HG03196 (cell line): ENCODE measurements at regions not wholly inside any gene's neighbourhood (a gene's known extent, or its start where the extent isn't known, plus 50 kb on each side); places are given as distances from the start of the nearest gene placed in this dataset.
"Not testable (repeated sequence)": the region's sequence is repeated elsewhere in the genome, so short reads cannot be mapped to it uniquely, and the experiment has no call there.

ENCODE experiments used
- ATAC-seq: cut with Tn5 transposase; IDR thresholded peaks from one replicate; pipeline ENCODE4 v1.9.1; 2021; ENCODE audit not compliant: unreplicated experiment

DNA sequence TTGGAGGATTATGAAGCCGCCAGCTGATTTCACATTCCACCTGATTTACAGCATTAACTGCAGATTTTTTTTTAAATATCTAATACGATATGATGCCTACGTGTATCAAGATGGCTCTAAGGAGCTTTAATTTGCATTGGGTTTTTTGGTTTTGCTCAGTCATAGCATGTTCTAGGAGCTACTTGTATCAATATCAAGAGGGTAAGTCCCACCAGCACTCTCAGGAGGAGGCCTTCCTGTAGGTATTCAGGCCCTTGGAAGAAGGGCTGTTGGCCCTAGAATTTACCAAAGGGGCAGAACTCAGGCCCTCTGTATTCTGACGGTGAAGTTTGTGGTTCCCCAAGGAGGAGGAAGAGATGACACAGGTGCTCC, 97.2 kb upstream of the IPO5 start:
- no peak for ATAC-seq

DNA sequence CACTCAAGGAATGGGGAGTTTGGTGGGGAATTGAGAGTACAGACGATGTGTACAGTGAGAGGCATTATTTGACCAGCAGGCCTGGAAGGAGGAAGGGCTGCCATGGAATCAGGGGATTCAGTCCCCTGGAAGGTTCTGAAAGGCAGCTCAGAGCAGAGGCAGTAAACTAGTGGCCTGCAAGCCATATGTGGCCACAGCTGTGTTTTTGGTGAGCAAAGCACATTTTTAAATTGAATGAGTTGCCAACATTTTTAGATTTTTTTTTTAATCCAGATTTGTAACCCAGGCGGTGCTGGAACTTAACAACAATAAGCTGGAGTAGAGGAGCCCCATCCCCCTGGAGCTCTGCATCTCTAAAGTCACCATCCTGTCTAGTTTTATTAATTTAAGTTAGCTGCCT, 95.3 kb upstream of the IPO5 start:
- no peak for ATAC-seq

DNA sequence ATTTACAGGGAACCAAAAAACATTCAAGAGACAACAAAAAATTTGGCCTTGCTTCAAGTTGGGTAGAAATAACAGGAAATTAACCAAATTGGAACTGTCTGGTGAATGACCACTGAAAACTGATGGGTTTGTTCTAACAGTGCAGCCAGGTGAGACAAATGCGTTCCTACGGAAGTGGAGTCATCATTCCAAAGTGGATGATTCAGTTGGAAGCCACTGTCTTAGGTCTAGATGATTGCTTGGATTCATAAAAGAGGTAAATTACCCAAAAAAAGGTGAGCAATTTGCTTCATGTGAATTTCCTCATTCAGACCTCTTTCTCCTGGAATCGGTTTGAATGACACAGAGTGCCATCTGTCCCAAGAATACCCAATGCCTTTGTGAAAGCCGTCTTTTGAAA, 87.1 kb upstream of the IPO5 start:
- ATAC-seq = no peak

DNA sequence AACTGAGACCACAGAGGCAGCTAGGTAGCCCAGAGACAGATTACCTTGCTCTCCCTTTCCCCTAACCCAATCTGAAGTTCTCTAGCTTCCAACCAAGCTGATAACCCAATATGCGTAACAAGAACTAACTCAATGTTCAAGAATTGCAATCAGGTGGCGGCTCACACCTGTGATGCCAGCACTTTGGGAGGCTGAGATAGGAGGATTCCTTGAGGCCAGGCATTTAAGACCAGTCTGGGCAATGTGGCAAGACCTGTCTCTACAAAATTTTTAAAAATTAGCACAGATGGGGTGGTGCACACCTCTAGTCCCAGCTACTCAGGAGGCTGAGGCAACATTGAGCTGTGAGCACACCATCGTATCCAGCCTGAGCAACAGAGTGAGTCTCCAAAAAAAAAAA, 86.7 kb upstream of the IPO5 start:
- ATAC-seq = no peak

DNA sequence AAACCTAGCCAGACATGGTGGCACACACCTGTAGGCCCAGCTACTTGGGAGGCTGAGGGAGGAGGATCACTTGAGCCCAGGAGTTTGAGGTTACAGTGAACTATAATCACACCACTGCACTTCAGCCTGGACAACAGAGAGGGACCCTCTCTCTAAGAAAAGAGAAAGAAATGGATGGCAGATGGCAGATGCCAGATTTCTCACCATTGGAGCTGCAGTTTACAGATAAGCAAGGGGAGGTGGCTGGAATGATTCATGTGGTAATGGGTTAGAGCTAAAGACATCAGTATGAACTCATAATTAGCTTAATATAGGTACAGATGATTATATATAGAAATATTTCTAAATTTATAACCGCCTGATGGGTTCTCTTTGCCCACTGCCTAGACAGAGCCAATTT, 80.1 kb upstream of the IPO5 start:
- no peak for ATAC-seq

DNA sequence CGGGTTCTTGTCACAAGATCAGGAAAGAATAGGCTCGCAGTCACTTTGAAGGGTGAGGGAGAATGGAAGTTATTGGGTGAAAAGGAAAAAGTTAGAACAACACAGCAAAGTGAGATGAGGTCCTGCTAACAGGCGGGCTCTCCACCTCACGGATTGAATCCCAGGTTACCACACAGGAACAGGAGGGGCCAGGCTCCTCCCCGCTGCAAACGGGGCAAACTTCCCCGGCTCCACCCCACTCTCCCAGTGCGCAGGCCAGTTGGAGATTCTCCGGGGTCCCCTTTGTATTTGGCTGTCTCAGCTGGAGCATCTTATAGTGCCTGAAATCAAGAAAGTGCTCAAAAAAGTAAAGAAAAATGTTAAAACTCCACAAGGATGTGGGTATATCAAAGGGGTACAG, 78.3 kb upstream of the IPO5 start:
- ATAC-seq = no peak

DNA sequence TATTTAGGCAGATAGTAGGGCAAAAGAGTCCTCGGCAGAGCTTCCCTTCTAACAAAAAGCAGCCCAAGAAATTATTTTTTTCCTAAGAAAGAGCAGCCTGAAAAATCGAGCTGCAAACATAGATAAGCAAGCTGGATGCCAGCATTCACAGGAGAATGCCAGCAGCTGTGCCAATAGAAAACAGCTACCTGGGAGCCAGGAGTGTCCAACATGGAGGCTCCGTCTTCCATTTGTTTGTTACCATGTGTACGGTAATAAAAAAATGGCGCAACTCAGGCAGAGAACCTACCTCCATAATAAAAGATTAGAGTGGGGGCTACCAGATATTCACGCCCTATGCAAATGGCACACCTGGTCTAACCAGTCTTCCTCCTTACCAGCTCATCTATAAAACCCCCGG, 77.6 kb upstream of the IPO5 start:
- no peak for ATAC-seq

DNA sequence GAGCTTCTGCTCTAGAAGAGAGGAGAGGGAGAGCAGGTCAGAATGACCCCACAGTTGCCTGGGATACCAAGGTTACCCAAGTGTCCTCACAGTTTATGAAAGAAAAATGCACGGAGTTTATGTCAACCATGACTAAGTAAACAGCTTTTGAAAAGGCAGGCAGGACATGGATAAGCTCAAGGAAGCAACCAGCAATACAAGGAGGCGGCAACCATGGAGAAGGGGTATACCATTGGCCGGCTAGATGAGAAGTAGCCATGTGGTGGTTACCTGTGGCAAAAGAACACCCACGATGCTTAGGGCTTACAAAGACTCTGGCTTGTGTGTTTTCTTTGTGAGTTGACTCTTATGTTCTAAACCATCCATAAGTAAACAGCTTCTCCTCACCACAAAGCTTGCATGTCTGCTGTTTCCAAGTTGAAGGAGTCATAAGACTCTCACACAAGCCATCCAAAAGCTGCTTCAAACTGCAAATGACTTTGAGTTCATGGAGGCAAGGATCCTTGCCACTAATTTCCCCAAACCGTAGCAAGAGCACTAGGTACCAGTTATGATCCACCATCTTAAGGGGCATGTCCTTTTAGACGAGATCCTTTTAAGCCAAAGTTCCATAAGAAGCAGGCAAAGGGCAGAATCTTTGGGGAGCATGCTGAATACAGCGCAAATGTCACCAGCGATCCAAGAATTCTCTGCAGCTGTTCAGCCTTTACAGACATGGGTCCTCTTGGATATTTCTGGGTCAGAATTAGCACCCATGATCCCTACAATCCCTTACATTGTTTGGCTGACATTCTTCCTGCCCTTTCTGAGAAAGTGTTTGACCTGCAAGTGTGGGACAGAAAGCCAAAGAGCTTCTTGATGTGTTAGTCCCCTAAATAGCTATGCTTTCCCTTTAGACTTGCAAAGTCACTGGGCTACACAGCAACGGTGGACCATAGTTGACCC, 74.8 kb upstream of the IPO5 start:
- no peak for ATAC-seq

DNA sequence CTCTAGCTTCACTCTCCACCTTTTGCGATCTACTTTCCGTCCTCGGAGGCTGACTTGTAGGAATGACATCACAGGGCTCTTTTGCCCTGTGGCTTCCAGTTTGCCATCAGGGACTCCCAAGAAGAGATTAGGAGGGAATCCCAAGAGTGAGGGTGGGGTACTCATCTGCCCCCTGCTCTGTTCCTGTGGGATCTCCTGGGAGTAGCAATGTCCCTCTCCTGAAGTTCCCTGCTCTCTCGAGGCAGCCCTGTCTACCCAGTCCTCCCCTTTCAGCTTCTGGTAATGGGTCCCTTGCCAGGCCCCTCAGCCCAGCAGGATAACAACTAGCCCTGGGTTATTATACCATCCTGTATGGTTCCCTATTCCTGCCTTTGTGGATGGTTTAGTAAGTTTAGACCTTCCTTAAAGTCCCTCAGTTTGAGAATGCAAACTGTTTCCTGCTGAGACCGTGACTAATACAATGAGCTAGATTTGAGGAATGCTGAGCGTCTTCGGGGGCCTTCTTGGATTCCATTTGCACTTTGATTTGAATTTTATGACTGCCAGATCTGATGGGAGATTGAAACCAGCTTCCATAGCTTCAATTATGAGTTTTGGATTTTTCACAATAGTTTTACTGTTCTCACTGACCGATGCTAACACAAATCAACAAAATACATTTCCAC, 73.7 kb upstream of the IPO5 start:
- ATAC-seq = no peak

DNA sequence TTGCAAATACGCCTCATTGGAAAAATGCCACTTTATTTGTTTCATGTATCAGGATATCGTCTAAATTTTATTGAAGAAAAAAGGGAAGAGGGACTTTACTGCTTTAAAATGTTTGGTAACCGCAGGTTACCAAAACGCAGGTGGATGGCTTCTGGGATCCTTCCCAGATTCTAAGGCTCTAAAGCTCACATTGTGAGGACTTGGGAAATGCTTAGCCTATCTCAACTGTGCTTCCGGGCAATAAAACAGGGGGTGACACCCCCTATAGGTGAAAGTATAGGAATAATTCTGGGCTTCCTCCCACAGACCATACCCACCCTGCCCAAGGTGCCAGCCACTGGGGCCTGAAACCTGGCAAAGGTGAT, 73.2 kb upstream of the IPO5 start:
- no peak for ATAC-seq

DNA sequence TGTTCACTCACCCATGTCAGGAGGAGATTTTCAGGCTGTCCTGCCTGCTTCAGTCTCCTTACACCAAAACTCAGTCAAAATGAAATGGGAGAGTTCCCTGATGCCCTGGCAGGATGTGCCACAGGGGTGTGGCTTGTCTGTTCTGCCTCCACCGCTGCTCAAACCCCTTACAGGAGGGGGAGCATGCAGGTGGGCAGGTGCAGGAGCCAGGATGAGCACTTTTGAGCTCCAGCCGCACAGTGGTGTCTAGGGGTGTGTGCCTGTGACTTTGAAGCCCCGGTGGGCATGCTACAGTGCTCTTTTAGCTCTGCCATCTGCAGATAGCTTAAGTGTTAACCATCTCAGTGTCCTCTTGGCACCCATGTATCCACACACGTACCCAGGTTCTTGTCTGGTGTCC, 71.9 kb upstream of the IPO5 start:
- no peak for ATAC-seq

DNA sequence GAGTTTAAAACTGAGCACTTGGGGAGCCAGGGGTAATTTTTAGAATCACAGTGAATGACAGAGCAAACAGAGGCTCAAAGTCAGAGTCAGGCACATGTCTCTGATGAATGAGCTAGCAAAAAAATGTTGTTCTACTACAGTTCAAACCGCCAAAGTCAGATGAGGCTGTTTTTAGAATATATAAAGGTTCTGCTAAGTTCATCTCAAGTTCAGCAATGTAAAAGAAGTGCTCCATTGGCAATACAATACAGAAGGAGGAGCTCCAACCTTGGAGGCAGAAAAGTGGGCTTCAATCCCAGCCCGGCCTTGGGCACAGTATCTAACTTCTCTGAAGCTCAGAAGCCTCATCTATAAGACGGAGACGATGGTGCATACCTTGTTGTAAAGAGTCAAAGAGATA, 70.1 kb upstream of the IPO5 start:
- ATAC-seq = no peak

DNA sequence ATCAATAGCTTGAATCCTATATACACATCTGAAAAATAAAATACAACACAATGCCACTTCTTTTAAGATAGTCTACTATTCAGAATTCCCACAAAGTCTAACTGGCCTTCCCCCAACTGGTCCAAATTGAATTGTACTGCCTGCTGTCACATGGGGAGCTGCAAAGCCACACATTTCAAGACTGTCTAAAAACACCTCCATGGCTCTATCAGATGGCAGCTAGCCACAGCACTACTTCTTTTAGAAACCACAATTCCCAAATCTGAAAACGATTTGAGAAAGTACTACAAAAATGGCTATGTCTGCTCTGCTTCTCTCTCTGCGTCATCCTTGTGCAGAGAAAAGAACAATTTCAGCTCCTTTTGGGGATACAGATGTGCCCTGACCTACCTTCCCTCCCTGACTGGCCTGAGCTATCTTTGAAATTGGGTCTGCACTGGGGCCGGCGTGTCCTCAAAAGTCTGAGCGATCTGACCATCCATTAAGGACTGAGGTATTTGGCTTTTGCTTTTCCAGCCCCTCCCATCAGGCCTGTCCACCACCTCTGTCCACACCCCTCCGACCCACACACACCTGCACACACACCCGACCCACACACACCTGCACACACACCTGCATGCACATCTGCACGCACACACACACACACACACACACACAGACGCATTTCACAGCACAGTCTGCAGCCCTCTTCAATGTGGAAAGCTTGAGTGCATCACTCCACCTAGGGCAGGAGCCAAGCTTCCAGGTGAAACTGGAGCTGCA, 68.6 kb upstream of the IPO5 start:
- no peak for ATAC-seq

DNA sequence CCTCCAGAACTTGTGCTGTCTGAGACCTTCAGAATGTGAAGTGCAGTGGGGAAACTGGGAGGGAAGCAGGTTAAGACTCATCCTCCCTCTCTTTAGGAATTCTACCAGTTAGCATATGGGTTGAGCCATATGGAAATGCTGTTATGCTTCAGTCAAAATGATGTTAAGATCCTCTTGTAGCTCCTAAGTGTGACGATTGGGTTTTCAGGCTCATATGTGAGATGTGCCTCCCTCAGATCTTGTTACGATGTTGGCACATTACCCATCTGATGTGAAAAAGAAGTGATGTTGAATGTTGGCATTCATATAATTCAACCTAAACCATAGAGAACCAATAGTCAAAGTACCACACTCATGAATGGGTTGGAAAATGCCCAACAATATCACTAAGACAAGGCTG, 67.8 kb upstream of the IPO5 start:
- ATAC-seq = no peak

DNA sequence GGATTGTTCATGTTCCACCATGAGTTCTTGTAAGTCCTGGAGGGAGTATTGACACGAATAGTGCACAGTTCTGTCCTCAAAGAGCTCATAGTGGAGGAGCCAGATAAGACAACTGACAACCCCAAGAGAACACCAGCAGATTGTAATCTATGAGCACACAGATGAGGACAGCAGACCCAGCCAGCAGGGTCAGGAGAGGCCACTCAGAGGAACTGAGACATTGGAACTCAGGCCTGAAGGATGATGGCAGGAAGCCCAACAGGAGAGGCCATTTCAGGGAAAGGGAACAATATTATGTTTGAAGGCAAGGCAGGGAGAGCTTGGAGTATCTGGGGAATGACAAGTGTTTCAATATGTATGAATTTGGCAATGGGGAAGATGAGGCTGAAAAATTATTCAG, 63.7 kb upstream of the IPO5 start:
- ATAC-seq = no peak

DNA sequence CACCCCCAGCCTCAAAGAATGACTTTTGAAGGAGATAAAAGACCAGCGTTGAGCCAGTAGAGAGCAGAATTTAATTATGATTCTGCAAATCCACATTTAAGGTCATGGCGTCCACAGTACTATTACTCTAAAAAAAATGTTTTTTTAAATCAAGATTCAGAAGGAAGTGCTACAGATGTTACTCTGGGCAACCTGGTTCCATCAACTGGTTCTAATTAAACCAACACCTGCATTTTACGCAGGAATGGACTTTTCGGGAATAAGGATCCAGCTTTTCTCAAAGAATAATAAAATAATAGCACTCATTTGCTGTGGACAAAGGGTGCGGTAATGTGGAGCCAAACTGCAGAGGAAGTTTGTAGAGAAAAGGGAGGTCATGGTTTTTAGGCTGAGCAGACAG, 62.9 kb upstream of the IPO5 start:
- ATAC-seq = no peak

DNA sequence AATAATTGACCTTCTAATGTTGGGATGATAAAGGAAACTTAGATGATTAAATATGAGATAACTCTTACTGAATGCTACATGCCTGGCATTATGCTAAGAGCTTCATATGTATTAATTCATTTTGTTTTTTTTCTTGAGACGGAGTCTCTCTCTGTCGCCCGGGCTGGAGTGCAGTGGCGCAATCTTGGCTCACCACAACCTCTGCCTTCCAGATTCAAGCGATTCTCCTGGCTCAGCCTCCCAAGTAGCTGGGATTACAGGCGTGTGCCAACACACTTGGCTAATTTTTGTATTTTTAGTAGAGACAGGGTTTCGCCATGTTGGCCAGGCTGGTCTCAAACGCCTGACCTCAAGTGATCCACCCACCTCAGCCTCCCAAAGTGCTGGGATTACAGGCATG, 61.5 kb upstream of the IPO5 start:
- ATAC-seq = not testable (repeated sequence)

DNA sequence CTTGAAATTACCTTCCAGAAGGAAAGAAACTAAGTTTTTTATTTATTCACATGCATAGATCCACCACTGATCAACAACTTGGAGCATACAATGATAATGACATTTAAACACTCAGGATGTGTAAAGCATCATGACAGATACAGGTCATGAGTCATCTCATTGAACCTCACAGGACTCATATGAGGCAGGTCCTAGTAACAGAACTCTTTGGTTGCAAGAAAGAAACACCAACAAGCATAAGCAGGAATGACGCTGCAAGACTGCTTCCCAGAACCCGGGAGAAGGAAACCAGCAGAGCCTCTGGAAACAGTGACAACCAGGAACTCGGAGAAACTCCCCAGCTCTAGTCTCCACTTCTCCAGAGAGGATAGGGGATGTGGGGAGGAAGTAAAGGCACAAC, 60.8 kb upstream of the IPO5 start:
- no peak for ATAC-seq

DNA sequence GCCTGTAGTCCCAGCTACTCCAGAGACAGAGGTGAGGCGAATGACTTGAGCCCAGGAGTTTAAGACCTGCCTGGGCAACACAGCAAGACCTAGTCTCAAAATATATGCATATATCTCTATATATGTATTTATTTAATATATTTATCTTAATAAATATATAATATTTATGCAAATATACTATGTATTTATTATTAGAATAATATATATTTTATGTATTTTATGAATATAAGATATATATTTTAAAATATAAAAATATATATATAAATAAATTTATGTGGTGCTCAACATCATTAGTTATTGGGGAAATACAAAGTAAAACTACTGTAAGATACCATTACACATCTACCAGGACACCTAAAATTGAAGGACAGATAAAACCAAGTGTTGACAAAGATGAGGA, 58.1 kb upstream of the IPO5 start:
- no peak for ATAC-seq

DNA sequence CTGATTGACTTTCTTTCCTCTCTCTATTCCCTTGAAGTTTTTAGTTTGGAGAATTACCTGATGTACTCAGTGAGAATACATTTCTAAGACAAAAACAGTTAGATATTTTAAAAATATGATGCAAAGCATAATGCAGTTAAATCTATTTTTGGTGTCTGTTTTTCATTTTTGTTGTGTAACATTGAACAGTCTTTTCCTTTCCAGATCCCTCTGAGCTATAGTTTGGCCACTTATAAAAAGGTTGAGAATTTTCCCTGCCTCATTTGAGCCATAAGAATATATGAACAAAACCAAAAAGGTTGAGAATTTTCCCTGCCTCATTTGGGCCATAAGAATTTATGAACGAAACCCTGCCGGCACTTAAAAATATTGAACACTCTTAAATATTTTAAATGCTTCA, 57.0 kb upstream of the IPO5 start:
- no peak for ATAC-seq

DNA sequence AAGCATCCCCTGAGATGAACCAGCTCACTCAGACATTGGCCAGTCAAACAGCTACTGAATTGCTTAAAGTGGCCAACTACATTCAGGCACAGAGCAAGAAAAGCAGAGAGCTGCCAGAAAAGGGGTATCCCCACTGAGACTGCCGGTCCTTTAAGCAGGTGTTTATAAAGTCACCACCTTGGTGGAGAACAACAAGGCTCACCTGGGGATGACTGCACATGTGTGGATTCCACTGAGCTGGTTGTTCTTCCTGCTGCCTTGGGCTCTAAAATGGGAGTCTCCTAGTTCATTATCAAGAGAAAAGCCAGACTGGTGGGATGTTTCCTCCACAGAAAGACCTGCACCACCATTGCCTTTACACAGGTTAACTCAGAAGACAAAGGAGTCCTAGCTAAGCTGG, 51.8 kb upstream of the IPO5 start:
- ATAC-seq = no peak
